Mesodermal cell (in vitro differentiated cells): ENCODE measurements at regions not wholly inside any gene's neighbourhood (a gene's known extent, or its start where the extent isn't known, plus 50 kb on each side); places are given as distances from the start of the nearest gene placed in this dataset.

ENCODE experiments used
- H3K27ac ChIP-seq: 2 replicates; pipeline ENCODE4 v1.7.0; 2013; ENCODE audit warnings: mild to moderate bottlenecking, low read depth, low read length, moderate library complexity; ENCODE audit not compliant: severe bottlenecking
- H3K36me3 ChIP-seq: 2 replicates; pipeline ENCODE4 v1.7.1; 2013; ENCODE audit warnings: mild to moderate bottlenecking, low read length, moderate library complexity; ENCODE audit not compliant: control insufficient read depth, insufficient read depth
- H3K4me1 ChIP-seq: one replicate; pipeline ENCODE4 v1.7.1; 2013; ENCODE audit warnings: mild to moderate bottlenecking, low read length; ENCODE audit not compliant: insufficient read depth, control insufficient read depth, poor library complexity, severe bottlenecking
- H3K4me3 ChIP-seq: 2 replicates; pipeline ENCODE4 v1.7.0; 2013; ENCODE audit warnings: low read length, control low read depth, mild to moderate bottlenecking; ENCODE audit not compliant: insufficient read depth, poor library complexity, severe bottlenecking; ENCODE audit errors: extremely low read depth
- H3K9me3 ChIP-seq: 2 replicates; pipeline ENCODE4 v1.7.1; 2013; ENCODE audit warnings: mild to moderate bottlenecking, low read length, moderate library complexity; ENCODE audit not compliant: control insufficient read depth
- WGBS, 2 experiments: methylation state at CpG; one replicate each; pipeline ENCODE4 v1.1.5; 2013; ENCODE audit warnings: missing lambda C conversion rate in 2 of 2; ENCODE audit not compliant: insufficient coverage in 2 of 2; 5-methylcytosine and 5-hydroxymethylcytosine counted together

- Histone ChIP-seq H3K36me3 (no peaks in the 10 kb centered on the region), H3K4me3 (no peak overlapping the region), H3K27ac (no peak overlapping the region), H3K9me3 (no peaks in the 10 kb centered on the region), H3K4me1 (no peaks in the 10 kb centered on the region)
- WGBS, 2 experiments = 91 to 94% methylated on average over 10 to 14 of the region's 14 CpGs
Observed at GRCh38 chr10:111988646-111989045, 194.9 kb downstream of the GPAM start.

DNA sequence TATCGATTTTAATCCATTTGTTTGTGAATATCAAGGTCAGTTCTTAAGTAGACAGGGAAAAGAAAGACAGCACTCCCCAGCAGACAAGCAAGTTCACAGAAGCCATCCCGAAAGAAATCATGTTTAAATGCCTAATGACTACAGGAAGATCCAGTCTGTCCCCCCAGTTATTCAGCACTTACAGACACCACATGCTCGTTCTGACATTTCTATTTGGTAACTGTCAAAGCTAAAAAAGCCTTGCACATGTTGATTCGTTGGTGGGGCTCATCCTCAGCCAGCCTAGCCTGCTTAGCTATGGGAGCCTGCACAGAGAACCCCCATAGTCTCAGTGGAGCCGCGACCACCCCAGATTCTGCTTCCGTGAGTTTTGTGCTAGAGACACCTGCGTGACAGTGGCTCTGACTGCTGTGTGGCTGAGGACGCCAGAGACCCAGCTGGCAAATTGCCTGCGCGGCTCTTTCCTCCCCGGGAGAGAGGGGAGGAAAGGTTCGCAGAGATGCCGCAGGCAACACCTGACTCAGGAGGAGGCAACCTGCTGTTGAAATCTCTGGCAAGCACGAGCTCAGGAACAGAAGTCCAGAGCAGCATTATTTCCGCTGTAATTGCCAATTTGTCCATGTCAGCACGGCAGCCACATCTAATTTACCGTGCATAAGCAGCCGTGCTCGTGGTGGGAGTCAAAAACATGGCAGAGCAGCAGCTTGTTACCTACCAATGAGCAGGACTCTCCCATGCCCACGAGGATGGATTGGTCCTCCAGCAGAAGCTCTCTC lies 194.2 kb downstream of the GPAM start:
- WGBS, 2 experiments = 89 to 96% methylated on average over 17 to 21 of the region's 21 CpGs
- no peaks in the 10 kb centered on the region for H3K9me3 ChIP-seq
- H3K4me3 ChIP-seq = no peak overlapping the region
- no peaks in the 10 kb centered on the region for H3K4me1 ChIP-seq
- no peak overlapping the region for H3K27ac ChIP-seq
- no peaks in the 10 kb centered on the region for H3K36me3 ChIP-seq

GRCh38 chr10:111990734-111991133 lies 192.8 kb downstream of the GPAM start:
- no peaks in the 10 kb centered on the region for H3K4me1 ChIP-seq
- no peaks in the 10 kb centered on the region for H3K36me3 ChIP-seq
- H3K27ac ChIP-seq = no peak overlapping the region
- WGBS, 2 experiments = 90 to 92% methylated on average over 2 to 3 of the region's 3 CpGs
- no peaks in the 10 kb centered on the region for H3K9me3 ChIP-seq
- no peak overlapping the region for H3K4me3 ChIP-seq

DNA sequence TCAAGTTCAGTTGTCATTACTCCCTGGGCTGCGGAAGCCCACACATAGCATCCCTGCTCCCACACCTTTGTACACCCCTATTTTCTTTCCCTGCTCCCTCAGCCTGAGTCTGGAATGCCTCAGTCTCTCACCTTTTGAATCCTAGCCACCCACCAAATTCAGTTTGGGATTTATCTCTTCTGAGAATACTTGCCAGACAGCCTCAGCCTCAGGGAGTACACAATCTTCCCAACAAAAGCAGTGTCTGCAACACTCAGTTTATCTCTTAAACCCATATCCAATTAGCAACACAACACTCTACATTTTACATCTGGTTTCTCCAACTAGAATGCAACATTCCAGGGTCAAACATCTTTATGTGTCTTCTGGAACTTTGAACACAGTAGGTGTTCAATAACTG lies 190.2 kb downstream of the GPAM start:
- H3K4me1 ChIP-seq = no peaks in the 10 kb centered on the region
- no peak overlapping the region for H3K4me3 ChIP-seq
- H3K9me3 ChIP-seq = no peaks in the 10 kb centered on the region
- H3K36me3 ChIP-seq = no peaks in the 10 kb centered on the region
- WGBS, 2 experiments = 71 to 100% methylated on average over 1 of the region's 1 CpG
- H3K27ac ChIP-seq = no peak overlapping the region

GRCh38 chr10:111993872-111994426 lies 189.6 kb downstream of the GPAM start:
- Histone ChIP-seq H3K4me3 (no peak overlapping the region), H3K27ac (no peak overlapping the region), H3K36me3 (no peaks in the 10 kb centered on the region), H3K4me1 (no peaks in the 10 kb centered on the region), H3K9me3 (no peaks in the 10 kb centered on the region)
- 79 to 81% methylated on average over 3 of the region's 4 CpGs for WGBS, 2 experiments

DNA sequence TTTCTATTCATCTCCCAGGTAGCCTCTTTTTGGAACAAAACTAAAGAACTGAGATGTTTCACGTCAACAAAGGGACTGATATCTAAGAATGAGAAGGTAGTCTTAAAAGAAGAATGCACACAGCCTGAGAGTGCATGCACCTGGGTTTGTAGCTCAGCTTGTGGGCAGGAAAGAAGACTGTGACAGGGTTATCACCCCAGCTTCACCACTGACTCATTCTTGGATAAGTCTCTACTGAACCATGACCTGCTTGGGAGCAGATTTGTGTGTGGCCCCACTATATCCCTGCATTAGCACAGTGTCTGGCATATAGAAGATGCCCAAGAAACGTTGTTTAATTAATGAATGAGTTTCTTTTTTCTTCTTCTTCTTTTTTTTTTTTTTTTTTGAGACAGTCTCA lies 187.5 kb downstream of the GPAM start:
- Histone ChIP-seq H3K4me3 (no peak overlapping the region), H3K36me3 (no peaks in the 10 kb centered on the region), H3K9me3 (no peaks in the 10 kb centered on the region), H3K27ac (no peak overlapping the region), H3K4me1 (peaks cover 3% of the 10 kb centered on the region)
- WGBS, 2 experiments = 80% methylated on average over 1 of the region's 2 CpGs; no CpG with 5 or more reads in 1 of the 2 experiments

DNA sequence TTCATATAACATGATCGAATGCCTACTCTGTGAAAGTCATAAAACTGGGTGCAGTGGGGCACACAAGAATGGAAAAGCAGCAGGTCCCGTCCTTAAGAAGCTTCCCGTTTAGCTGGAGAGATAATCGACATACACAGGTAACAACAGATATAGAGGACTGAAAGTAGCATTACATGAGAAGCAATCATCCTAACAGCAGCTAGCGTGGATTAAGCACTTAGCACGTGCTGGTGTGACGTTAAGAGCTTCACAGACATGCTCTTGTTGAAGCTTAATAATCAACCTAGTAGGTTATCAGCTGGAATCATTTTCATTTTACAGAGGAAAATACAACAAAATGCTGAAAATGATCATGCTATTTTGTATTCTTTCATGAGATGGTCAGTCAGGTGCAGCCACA lies 184.8 kb downstream of the GPAM start:
- Histone ChIP-seq H3K4me1 (peaks cover 3% of the 10 kb centered on the region), H3K9me3 (no peaks in the 10 kb centered on the region), H3K27ac (no peak overlapping the region), H3K36me3 (no peaks in the 10 kb centered on the region), H3K4me3 (no peak overlapping the region)
- 81 to 88% methylated on average over 5 to 7 of the region's 7 CpGs for WGBS, 2 experiments

DNA sequence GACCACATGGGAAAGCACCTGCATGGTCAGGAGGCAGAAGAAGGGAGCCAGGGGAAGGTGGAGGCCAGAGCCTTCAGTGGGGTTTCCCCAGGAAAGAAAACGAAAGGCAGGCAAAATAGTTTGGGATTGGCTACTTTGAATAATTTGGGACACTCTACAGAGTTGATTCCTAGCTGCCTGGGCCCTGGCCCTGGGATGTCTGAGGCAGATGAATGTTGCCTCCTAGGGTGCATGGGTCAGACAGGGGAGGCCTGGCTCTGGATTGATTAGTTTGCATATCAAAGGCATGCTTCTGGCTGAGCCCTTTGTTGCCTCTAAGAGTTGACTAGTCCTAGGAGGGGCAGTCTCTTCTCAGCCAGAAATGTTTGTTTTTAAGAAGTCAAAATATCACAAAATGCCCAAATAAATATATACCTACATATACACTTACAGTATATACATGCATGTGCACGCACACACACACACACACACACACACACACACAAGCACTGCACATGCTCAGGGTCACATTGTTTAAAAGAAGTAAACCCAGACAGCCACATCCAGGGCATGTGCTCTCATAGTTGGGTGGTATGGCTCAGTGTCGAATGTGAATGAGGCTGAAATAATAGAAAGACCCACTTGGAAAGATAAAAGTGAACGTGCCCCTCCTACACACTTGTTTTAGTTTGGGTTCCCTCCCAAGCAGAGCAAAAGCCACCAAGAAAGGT lies 184.2 kb downstream of the GPAM start:
- H3K27ac ChIP-seq = no peak overlapping the region
- no peak overlapping the region for H3K4me3 ChIP-seq
- H3K4me1 ChIP-seq = peaks cover 3% of the 10 kb centered on the region
- WGBS, 2 experiments = 38% methylated on average over 1 of the region's 4 CpGs; no CpG with 5 or more reads in 1 of the 2 experiments
- H3K9me3 ChIP-seq = no peaks in the 10 kb centered on the region
- no peaks in the 10 kb centered on the region for H3K36me3 ChIP-seq

DNA sequence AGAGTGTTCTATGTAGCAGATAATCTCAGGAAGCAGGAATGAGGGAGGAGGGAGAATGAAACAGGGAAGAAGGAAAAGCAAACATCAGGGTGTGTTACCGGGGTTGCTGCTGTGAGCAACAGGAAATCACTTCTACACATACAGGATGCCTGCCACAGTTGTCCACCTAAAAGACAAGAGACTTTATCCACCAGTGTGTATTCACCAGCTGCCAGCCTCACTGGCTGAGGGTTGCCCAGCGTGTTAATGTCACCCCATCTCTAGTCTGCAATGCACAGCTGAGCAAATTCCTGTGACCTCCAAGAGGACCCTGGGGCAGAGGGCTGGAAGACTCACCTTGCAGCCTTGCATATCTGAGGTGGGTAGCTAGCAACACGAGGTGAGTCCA lies 183.7 kb downstream of the GPAM start:
- no peak overlapping the region for H3K4me3 ChIP-seq
- no peaks in the 10 kb centered on the region for H3K9me3 ChIP-seq
- no peaks in the 10 kb centered on the region for H3K36me3 ChIP-seq
- H3K4me1 ChIP-seq = peaks cover 3% of the 10 kb centered on the region
- 57 to 83% methylated on average over 2 to 3 of the region's 3 CpGs for WGBS, 2 experiments
- no peak overlapping the region for H3K27ac ChIP-seq

- Histone ChIP-seq H3K36me3 (no peaks in the 10 kb centered on the region), H3K9me3 (no peaks in the 10 kb centered on the region), H3K4me3 (no peak overlapping the region), H3K27ac (no peak overlapping the region), H3K4me1 (peaks cover 3% of the 10 kb centered on the region)
- WGBS, 2 experiments = 88 to 89% methylated on average over 1 of the region's 2 CpGs
Observed at GRCh38 chr10:112000466-112000865, 183.1 kb downstream of the GPAM start.

GRCh38 chr10:112002206-112002605 lies 181.4 kb downstream of the GPAM start:
- 80% methylated on average over 2 of the region's 3 CpGs; no CpG with 5 or more reads in 1 of the 2 experiments for WGBS, 2 experiments
- peaks cover 3% of the 10 kb centered on the region for H3K4me1 ChIP-seq

More at GRCh38 chr10:112002206-112002605, 181.4 kb downstream of the GPAM start:
- Histone ChIP-seq H3K27ac (no peak overlapping the region), H3K4me3 (no peak overlapping the region), H3K9me3 (no peaks in the 10 kb centered on the region), H3K36me3 (no peaks in the 10 kb centered on the region)
